KMS-11 (cell line): ENCODE measurements at regions not wholly inside any gene's neighbourhood (a gene's known extent, or its start where the extent isn't known, plus 50 kb on each side); places are given as distances from the start of the nearest gene placed in this dataset.
"Not testable (repeated sequence)": the region's sequence is repeated elsewhere in the genome, so short reads cannot be mapped to it uniquely, and the experiment has no call there.

Experiments used
- H2AFZ ChIP-seq: fragments of 200-600 bp; sonication (generic); 2 replicates; pipeline ENCODE4 v1.6.1; 2016; ENCODE audit warnings: antibody characterized with exemption, mixed run types, low read depth
- H3K27ac ChIP-seq: fragments of 200-600 bp; sonication (generic); 2 replicates; pipeline ENCODE4 v1.6.1; 2016; ENCODE audit warnings: mild to moderate bottlenecking, mixed run types
- H3K27me3 ChIP-seq: fragments of 200-600 bp; sonication (generic); 2 replicates; pipeline ENCODE4 v1.6.1; 2017; ENCODE audit warnings: mild to moderate bottlenecking, low read depth, mixed run types, moderate library complexity; ENCODE audit not compliant: insufficient read depth
- H3K36me3 ChIP-seq: fragments of 200-600 bp; sonication (generic); 2 replicates; pipeline ENCODE4 v1.6.1; 2017; ENCODE audit warnings: mild to moderate bottlenecking, mixed run types; ENCODE audit not compliant: insufficient read depth
- H3K4me1 ChIP-seq: fragments of 200-600 bp; sonication (generic); 2 replicates; pipeline ENCODE4 v1.6.1; 2016; ENCODE audit warnings: mild to moderate bottlenecking, low read depth, mixed run types; ENCODE audit not compliant: poor library complexity, severe bottlenecking
- H3K4me2 ChIP-seq: fragments of 200-600 bp; sonication (generic); 2 replicates; pipeline ENCODE4 v1.7.0; 2016; ENCODE audit warnings: mild to moderate bottlenecking, mixed run types
- H3K4me3 ChIP-seq: fragments of 200-600 bp; sonication (generic); IDR thresholded peaks from 2 replicates; pipeline ENCODE4 v1.6.1; 2017; ENCODE audit warnings: low read depth, low read length, mixed read lengths; ENCODE audit not compliant: insufficient read depth
- H3K79me2 ChIP-seq: fragments of 200-600 bp; sonication (generic); 2 replicates; pipeline ENCODE4 v1.6.1; 2016; ENCODE audit warnings: low read depth, mixed run types; ENCODE audit not compliant: insufficient read depth
- H3K9ac ChIP-seq: fragments of 200-600 bp; sonication (generic); 2 replicates; pipeline ENCODE4 v1.6.1; 2016; ENCODE audit warnings: mild to moderate bottlenecking, mixed run types
- H4K20me1 ChIP-seq: fragments of 200-600 bp; sonication (generic); 2 replicates; pipeline ENCODE4 v1.6.1; 2016; ENCODE audit warnings: mild to moderate bottlenecking, mixed run types; ENCODE audit not compliant: insufficient read depth
- CTCF ChIP-seq: fragments of 200-600 bp; sonication (generic); conservative IDR thresholded peaks from 2 replicates; pipeline ENCODE4 v1.6.1; 2017; ENCODE audit warnings: low read depth, mild to moderate bottlenecking, antibody characterized with exemption, low read length, moderate library complexity, mixed read lengths

GRCh38 chr12:102642199-102642598, 161.8 kb upstream of the IGF1 start:
- Histone ChIP-seq H4K20me1 (no peaks in the 10 kb centered on the region), H3K4me2 (no peak overlapping the region), H2AFZ (no peak overlapping the region), H3K4me1 (peaks cover 6% of the 10 kb centered on the region), H3K27me3 (no peaks in the 10 kb centered on the region), H3K36me3 (no peaks in the 10 kb centered on the region), H3K9ac (no peak overlapping the region), H3K4me3 (no peak overlapping the region), H3K79me2 (no peaks in the 10 kb centered on the region), H3K27ac (no peak overlapping the region)
- no peak for TF ChIP-seq CTCF

- H2AFZ ChIP-seq, H3K27ac ChIP-seq, H4K20me1 ChIP-seq, H3K27me3 ChIP-seq, H3K79me2 ChIP-seq, H3K4me3 ChIP-seq, H3K36me3 ChIP-seq, H3K4me2 ChIP-seq, H3K9ac ChIP-seq, H3K4me1 ChIP-seq: not testable (repeated sequence)
These were observed 160.3 kb upstream of the IGF1 start for GRCh38 chr12:102640658-102641057.

- Histone ChIP-seq H3K27me3 (no peaks in the 10 kb centered on the region), H2AFZ (no peak overlapping the region), H3K4me1 (peaks cover 6% of the 10 kb centered on the region), H3K36me3 (no peaks in the 10 kb centered on the region), H3K4me2 (no peak overlapping the region), H3K9ac (no peak overlapping the region), H3K27ac (no peak overlapping the region), H3K79me2 (no peaks in the 10 kb centered on the region), H4K20me1 (no peaks in the 10 kb centered on the region), H3K4me3 (no peak overlapping the region)
- no peak for TF ChIP-seq CTCF
These were observed 158.4 kb upstream of the IGF1 start for GRCh38 chr12:102638777-102639176.

- Histone ChIP-seq H3K4me1 (peaks cover 6% of the 10 kb centered on the region), H3K9ac (no peak overlapping the region), H3K27me3 (no peaks in the 10 kb centered on the region), H2AFZ (no peak overlapping the region), H3K4me2 (no peak overlapping the region), H3K36me3 (no peaks in the 10 kb centered on the region), H3K27ac (no peak overlapping the region), H3K4me3 (no peak overlapping the region), H3K79me2 (no peaks in the 10 kb centered on the region), H4K20me1 (no peaks in the 10 kb centered on the region)
- no peak for TF ChIP-seq CTCF
These were observed 153.7 kb upstream of the IGF1 start for GRCh38 chr12:102633981-102634605.

GRCh38 chr12:102631274-102631673, 150.9 kb upstream of the IGF1 start:
- no peak for TF ChIP-seq CTCF

More at GRCh38 chr12:102631274-102631673, 150.9 kb upstream of the IGF1 start:
- no peak overlapping the region for H2AFZ ChIP-seq
- no peak overlapping the region for H3K27ac ChIP-seq
- H3K27me3 ChIP-seq = no peaks in the 10 kb centered on the region
- H3K4me1 ChIP-seq = no peaks in the 10 kb centered on the region
- no peaks in the 10 kb centered on the region for H3K79me2 ChIP-seq
- H3K9ac ChIP-seq = no peak overlapping the region
- H3K4me3 ChIP-seq = no peak overlapping the region
- no peaks in the 10 kb centered on the region for H4K20me1 ChIP-seq
- no peaks in the 10 kb centered on the region for H3K36me3 ChIP-seq
- no peak overlapping the region for H3K4me2 ChIP-seq
